ENCODE measurements at regions not wholly inside any gene's neighbourhood (a gene's known extent, or its start where the extent isn't known, plus 50 kb on each side); places are given as distances from the start of the nearest gene placed in this dataset.
A peak's percentile ranks its signal among the peaks of the same experiment; 100 is the strongest.
"Not testable (repeated sequence)": the region's sequence is repeated elsewhere in the genome, so short reads cannot be mapped to it uniquely, and the experiment has no call there.

- Mint-ChIP-seq H3K4me1 (no peaks in the 10 kb centered on the region), H3K27ac (ENCODE audit: low read depth) (no peak overlapping the region), H3K27me3 (peaks cover 9% of the 10 kb centered on the region), H3K36me3 (ENCODE audit: insufficient read depth) (no peaks in the 10 kb centered on the region), H3K4me3 (no peak overlapping the region), H3K9me3 (no peaks in the 10 kb centered on the region)
- no peak for ATAC-seq (replicated peaks; ENCODE audit: extremely low read depth, poor library complexity, severe bottlenecking)
- no peak for DNase-seq (ENCODE audit: low spot score in 2 of 2)
These were observed 54.3 kb upstream of the CIT start for GRCh38 chr12:119931402-119931801.

- no peaks in the 10 kb centered on the region for H3K36me3 Mint-ChIP-seq (ENCODE audit: insufficient read depth)
- H3K9me3 Mint-ChIP-seq, result no peaks in the 10 kb centered on the region
- H3K4me3 Mint-ChIP-seq, result no peak overlapping the region
- DNase-seq (ENCODE audit: low spot score in 2 of 2) (no peak), ATAC-seq (replicated peaks; ENCODE audit: extremely low read depth, poor library complexity, severe bottlenecking) (no peak)
- no peak overlapping the region for H3K27ac Mint-ChIP-seq (ENCODE audit: low read depth)
- H3K27me3 Mint-ChIP-seq, result peaks cover 9% of the 10 kb centered on the region
- H3K4me1 Mint-ChIP-seq, result no peaks in the 10 kb centered on the region
These were observed 55.8 kb upstream of the CIT start for GRCh38 chr12:119932921-119933320.

GRCh38 chr12:119934780-119935179, 54.3 kb upstream of the BICDL1 start:
- not testable (repeated sequence) for H3K27me3 Mint-ChIP-seq; H3K9me3 Mint-ChIP-seq; ATAC-seq (replicated peaks; ENCODE audit: extremely low read depth, poor library complexity, severe bottlenecking); H3K4me1 Mint-ChIP-seq; H3K36me3 Mint-ChIP-seq (ENCODE audit: insufficient read depth); DNase-seq (ENCODE audit: low spot score in 2 of 2); H3K4me3 Mint-ChIP-seq; H3K27ac Mint-ChIP-seq (ENCODE audit: low read depth)

DNA sequence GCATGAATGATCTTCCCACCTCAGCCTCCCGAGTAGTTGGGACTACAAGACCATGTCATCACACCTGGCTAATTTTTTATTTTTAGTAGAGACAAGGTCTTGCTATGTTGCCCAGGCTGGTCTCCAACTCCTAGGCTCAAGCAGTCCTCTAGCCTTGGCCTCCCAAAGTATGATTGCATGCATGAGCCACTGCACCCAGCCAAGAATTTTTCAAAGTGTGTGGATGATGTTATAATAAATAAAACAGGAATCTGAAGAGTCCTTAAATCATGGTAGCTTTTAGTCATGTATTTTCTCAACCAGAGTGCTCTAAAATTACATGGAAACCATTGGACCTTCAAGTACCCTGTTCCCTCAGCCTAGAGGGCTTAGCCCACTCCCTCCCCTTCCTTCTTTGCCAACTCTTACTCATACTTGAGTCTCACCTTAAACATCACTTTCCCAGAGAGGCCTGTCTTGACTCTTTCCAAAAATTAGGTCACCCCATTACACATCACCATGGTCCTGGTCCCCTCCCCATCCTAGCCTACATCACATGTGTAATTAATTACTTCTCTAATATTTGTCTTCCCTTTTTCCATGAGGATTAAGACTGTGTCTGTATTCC, 52.2 kb upstream of the BICDL1 start:
- no peak overlapping the region for H3K27ac Mint-ChIP-seq (ENCODE audit: low read depth)
- no peaks in the 10 kb centered on the region for H3K9me3 Mint-ChIP-seq
- no peaks in the 10 kb centered on the region for H3K36me3 Mint-ChIP-seq (ENCODE audit: insufficient read depth)
- no peak for ATAC-seq (replicated peaks; ENCODE audit: extremely low read depth, poor library complexity, severe bottlenecking)
- DNase-seq (ENCODE audit: low spot score in 2 of 2), result no peak
- no peak overlapping the region for H3K4me3 Mint-ChIP-seq
- peaks cover 9% of the 10 kb centered on the region for H3K27me3 Mint-ChIP-seq
- H3K4me1 Mint-ChIP-seq, result no peaks in the 10 kb centered on the region

GRCh38 chr12:119938049-119938667, 50.9 kb upstream of the BICDL1 start:
- Mint-ChIP-seq H3K4me3 (no peak overlapping the region), H3K9me3 (no peaks in the 10 kb centered on the region), H3K27me3 (peaks cover 9% of the 10 kb centered on the region), H3K4me1 (no peaks in the 10 kb centered on the region), H3K27ac (ENCODE audit: low read depth) (no peak overlapping the region), H3K36me3 (ENCODE audit: insufficient read depth) (no peaks in the 10 kb centered on the region)
- ATAC-seq (replicated peaks; ENCODE audit: extremely low read depth, poor library complexity, severe bottlenecking) (peak; percentile 58), DNase-seq (ENCODE audit: low spot score in 2 of 2) (peak; percentile 38 to 60)
